ENCODE measurements at regions not wholly inside any gene's neighbourhood (a gene's known extent, or its start where the extent isn't known, plus 50 kb on each side); places are given as distances from the start of the nearest gene placed in this dataset.

- no peak overlapping the region for H3K27ac Mint-ChIP-seq
- Histone ChIP-seq H3K27ac (ENCODE audit: low read length) (no peak overlapping the region), H3K27me3 (replicated peaks in 1 of 2; ENCODE audit: control insufficient read depth in 2 of 2, extremely low read depth in 1 of 2, insufficient read depth in 2 of 2, low read length in 1 of 2) (no peaks in the 10 kb centered on the region), H3K4me3 (ENCODE audit: control insufficient read depth in 1 of 2, extremely low read depth in 1 of 2, low read length in 1 of 2) (no peak overlapping the region), H3K9me3 (no peaks in the 10 kb centered on the region), H3K4me1 (ENCODE audit: control insufficient read depth in 1 of 2, extremely low read depth in 1 of 2, insufficient read depth in 2 of 2, low read length in 2 of 2) (no peaks in the 10 kb centered on the region), H3K36me3 (ENCODE audit: control insufficient read depth in 2 of 2, extremely low read depth in 1 of 2, insufficient read depth in 1 of 2, low read length in 1 of 2) (no peaks in the 10 kb centered on the region)
- 46% methylated on average over 4 of the region's 5 CpGs for WGBS (ENCODE audit: insufficient coverage)
- H3K27me3 Mint-ChIP-seq = no peaks in the 10 kb centered on the region
- H3K4me3 Mint-ChIP-seq = no peak overlapping the region
- DNase-seq = no peak
- no peaks in the 10 kb centered on the region for H3K9me3 Mint-ChIP-seq
- no peaks in the 10 kb centered on the region for H3K4me1 Mint-ChIP-seq
- ATAC-seq (replicated peaks in 1 of 4) = no peak
- ChIA-PET POLR2A (interaction anchor here in 1 of 2 donors (0.6 kb wide), 1 partner anchor 1041 kb away, joined by 9 read pairs; no protein-coding TSS in a partner anchor), CTCF (no interaction called here)
- no peaks in the 10 kb centered on the region for H3K36me3 Mint-ChIP-seq
Observed at GRCh38 chr2:37523814-37524362, 147.6 kb downstream of the CDC42EP3 start.

GRCh38 chr2:37526323-37526722, 145.1 kb downstream of the CDC42EP3 start:
- WGBS (ENCODE audit: insufficient coverage) = no CpG with 5 or more reads among the region's 4 CpGs
- Histone ChIP-seq H3K9me3 (no peaks in the 10 kb centered on the region), H3K27me3 (replicated peaks in 1 of 2; ENCODE audit: control insufficient read depth in 2 of 2, extremely low read depth in 1 of 2, insufficient read depth in 2 of 2, low read length in 1 of 2) (no peaks in the 10 kb centered on the region), H3K36me3 (ENCODE audit: control insufficient read depth in 2 of 2, extremely low read depth in 1 of 2, insufficient read depth in 1 of 2, low read length in 1 of 2) (no peaks in the 10 kb centered on the region), H3K27ac (ENCODE audit: low read length) (no peak overlapping the region), H3K4me1 (ENCODE audit: control insufficient read depth in 1 of 2, extremely low read depth in 1 of 2, insufficient read depth in 2 of 2, low read length in 2 of 2) (no peaks in the 10 kb centered on the region), H3K4me3 (ENCODE audit: control insufficient read depth in 1 of 2, extremely low read depth in 1 of 2, low read length in 1 of 2) (no peak overlapping the region)
- no peaks in the 10 kb centered on the region for H3K27me3 Mint-ChIP-seq
- DNase-seq (no peak), ATAC-seq (replicated peaks in 1 of 4) (no peak)
- no peak overlapping the region for H3K27ac Mint-ChIP-seq
- H3K9me3 Mint-ChIP-seq = no peaks in the 10 kb centered on the region
- ChIA-PET POLR2A (no interaction called here), CTCF (interaction anchor here in 1 of 2 donors (1.2 kb wide), 1 partner anchor 81 kb away, joined by 3 read pairs; no protein-coding TSS in a partner anchor)
- H3K4me3 Mint-ChIP-seq = no peak overlapping the region
- H3K36me3 Mint-ChIP-seq = no peaks in the 10 kb centered on the region
- H3K4me1 Mint-ChIP-seq = no peaks in the 10 kb centered on the region

GRCh38 chr2:37526856-37527255, 144.6 kb downstream of the CDC42EP3 start:
- ATAC-seq (replicated peaks in 1 of 4) = no peak
- CTCF ChIA-PET = interaction anchor here in 1 of 2 donors (1.2 kb wide), 1 partner anchor 81 kb away, joined by 3 read pairs; no protein-coding TSS in a partner anchor

GRCh38 chr2:37527361-37527760, 144.1 kb downstream of the CDC42EP3 start:
- Mint-ChIP-seq H3K36me3 (no peaks in the 10 kb centered on the region), H3K9me3 (no peaks in the 10 kb centered on the region), H3K27ac (no peak overlapping the region), H3K4me1 (no peaks in the 10 kb centered on the region), H3K4me3 (no peak overlapping the region), H3K27me3 (no peaks in the 10 kb centered on the region)
- Histone ChIP-seq H3K27me3 (replicated peaks in 1 of 2; ENCODE audit: control insufficient read depth in 2 of 2, extremely low read depth in 1 of 2, insufficient read depth in 2 of 2, low read length in 1 of 2) (no peaks in the 10 kb centered on the region), H3K4me3 (ENCODE audit: control insufficient read depth in 1 of 2, extremely low read depth in 1 of 2, low read length in 1 of 2) (no peak overlapping the region), H3K27ac (ENCODE audit: low read length) (no peak overlapping the region), H3K4me1 (ENCODE audit: control insufficient read depth in 1 of 2, extremely low read depth in 1 of 2, insufficient read depth in 2 of 2, low read length in 2 of 2) (no peaks in the 10 kb centered on the region), H3K36me3 (ENCODE audit: control insufficient read depth in 2 of 2, extremely low read depth in 1 of 2, insufficient read depth in 1 of 2, low read length in 1 of 2) (no peaks in the 10 kb centered on the region), H3K9me3 (no peaks in the 10 kb centered on the region)
- ChIA-PET POLR2A (no interaction called here), CTCF (interaction anchor here in 1 of 2 donors (1.2 kb wide), 1 partner anchor 80 kb away, joined by 3 read pairs; no protein-coding TSS in a partner anchor)
- ATAC-seq (replicated peaks in 1 of 4) = no peak
- no peak for DNase-seq
- WGBS (ENCODE audit: insufficient coverage) = no CpG with 5 or more reads among the region's 5 CpGs

More at GRCh38 chr2:37526856-37527255, 144.6 kb downstream of the CDC42EP3 start:
- H3K27ac ChIP-seq (ENCODE audit: low read length) = no peak overlapping the region
- H3K4me1 ChIP-seq (ENCODE audit: control insufficient read depth in 1 of 2, extremely low read depth in 1 of 2, insufficient read depth in 2 of 2, low read length in 2 of 2) = no peaks in the 10 kb centered on the region
- Mint-ChIP-seq H3K4me3 (no peak overlapping the region), H3K27me3 (no peaks in the 10 kb centered on the region), H3K27ac (no peak overlapping the region), H3K36me3 (no peaks in the 10 kb centered on the region), H3K9me3 (no peaks in the 10 kb centered on the region), H3K4me1 (no peaks in the 10 kb centered on the region)
- POLR2A ChIA-PET = no interaction called here
- no peaks in the 10 kb centered on the region for H3K27me3 ChIP-seq (replicated peaks in 1 of 2; ENCODE audit: control insufficient read depth in 2 of 2, extremely low read depth in 1 of 2, insufficient read depth in 2 of 2, low read length in 1 of 2)
- no peak for DNase-seq
- H3K9me3 ChIP-seq = no peaks in the 10 kb centered on the region
- H3K36me3 ChIP-seq (ENCODE audit: control insufficient read depth in 2 of 2, extremely low read depth in 1 of 2, insufficient read depth in 1 of 2, low read length in 1 of 2) = no peaks in the 10 kb centered on the region
- H3K4me3 ChIP-seq (ENCODE audit: control insufficient read depth in 1 of 2, extremely low read depth in 1 of 2, low read length in 1 of 2) = no peak overlapping the region

- ATAC-seq (replicated peaks in 1 of 4) = no peak
Observed at GRCh38 chr2:37529830-37530415, 141.5 kb downstream of the CDC42EP3 start.

GRCh38 chr2:37532503-37532902, 138.9 kb downstream of the CDC42EP3 start:
- no peaks in the 10 kb centered on the region for H3K4me1 ChIP-seq (ENCODE audit: control insufficient read depth in 1 of 2, extremely low read depth in 1 of 2, insufficient read depth in 2 of 2, low read length in 2 of 2)
- no peaks in the 10 kb centered on the region for H3K27me3 ChIP-seq (replicated peaks in 1 of 2; ENCODE audit: control insufficient read depth in 2 of 2, extremely low read depth in 1 of 2, insufficient read depth in 2 of 2, low read length in 1 of 2)
- CTCF ChIA-PET = no interaction called here
- no peaks in the 10 kb centered on the region for H3K27me3 Mint-ChIP-seq
- POLR2A ChIA-PET = no interaction called here
- DNase-seq (no peak), ATAC-seq (replicated peaks in 1 of 4) (no peak)
- WGBS (ENCODE audit: insufficient coverage) = 100% methylated on average over 2 of the region's 2 CpGs
- no peak overlapping the region for H3K27ac Mint-ChIP-seq
- peaks cover 0 to 3% (median 2%) of the 10 kb centered on the region in 3 donors for H3K4me1 Mint-ChIP-seq
- H3K4me3 ChIP-seq (ENCODE audit: control insufficient read depth in 1 of 2, extremely low read depth in 1 of 2, low read length in 1 of 2) = no peak overlapping the region
- H3K36me3 ChIP-seq (ENCODE audit: control insufficient read depth in 2 of 2, extremely low read depth in 1 of 2, insufficient read depth in 1 of 2, low read length in 1 of 2) = no peaks in the 10 kb centered on the region
- no peak overlapping the region for H3K27ac ChIP-seq (ENCODE audit: low read length)
- no peaks in the 10 kb centered on the region for H3K36me3 Mint-ChIP-seq
- no peaks in the 10 kb centered on the region for H3K9me3 ChIP-seq
- no peak overlapping the region for H3K4me3 Mint-ChIP-seq
- H3K9me3 Mint-ChIP-seq = no peaks in the 10 kb centered on the region

More at GRCh38 chr2:37529830-37530415, 141.5 kb downstream of the CDC42EP3 start:
- Histone ChIP-seq H3K36me3 (ENCODE audit: control insufficient read depth in 2 of 2, extremely low read depth in 1 of 2, insufficient read depth in 1 of 2, low read length in 1 of 2) (no peaks in the 10 kb centered on the region), H3K27me3 (replicated peaks in 1 of 2; ENCODE audit: control insufficient read depth in 2 of 2, extremely low read depth in 1 of 2, insufficient read depth in 2 of 2, low read length in 1 of 2) (no peaks in the 10 kb centered on the region), H3K27ac (ENCODE audit: low read length) (no peak overlapping the region), H3K9me3 (no peaks in the 10 kb centered on the region), H3K4me1 (ENCODE audit: control insufficient read depth in 1 of 2, extremely low read depth in 1 of 2, insufficient read depth in 2 of 2, low read length in 2 of 2) (no peaks in the 10 kb centered on the region), H3K4me3 (ENCODE audit: control insufficient read depth in 1 of 2, extremely low read depth in 1 of 2, low read length in 1 of 2) (no peak overlapping the region)
- no peak for DNase-seq
- no peaks in the 10 kb centered on the region for H3K9me3 Mint-ChIP-seq
- ChIA-PET POLR2A (no interaction called here), CTCF (no interaction called here)
- H3K27me3 Mint-ChIP-seq = no peaks in the 10 kb centered on the region
- H3K36me3 Mint-ChIP-seq = no peaks in the 10 kb centered on the region
- WGBS (ENCODE audit: insufficient coverage) = no CpG with 5 or more reads among the region's 1 CpG
- H3K27ac Mint-ChIP-seq = no peak overlapping the region
- no peaks in the 10 kb centered on the region for H3K4me1 Mint-ChIP-seq
- H3K4me3 Mint-ChIP-seq = no peak overlapping the region
